K562 (cell line): ENCODE measurements at regions not wholly inside any gene's neighbourhood (a gene's known extent, or its start where the extent isn't known, plus 50 kb on each side); places are given as distances from the start of the nearest gene placed in this dataset.

Experiments used
- C11orf30 ChIP-seq: fragments of 450-650 bp; IDR thresholded peaks from 2 replicates; pipeline ENCODE4 v1.6.1; 2016; ENCODE audit warnings: low read depth, mild to moderate bottlenecking
- CHCHD3 ChIP-seq: fragments of 250-450 bp; sonication (Bioruptor Pico); IDR thresholded peaks from 2 replicates; pipeline ENCODE4 v2.1.2; 2022; ENCODE audit warnings: mild to moderate bottlenecking
- CXXC5 ChIP-seq: fragments of 250-450 bp; sonication (Bioruptor Pico); IDR thresholded peaks from 2 replicates; pipeline ENCODE4 v1.8.0; 2022; ENCODE audit warnings: inconsistent platforms, mild to moderate bottlenecking, moderate library complexity
- GATA2 ChIP-seq: sonication (generic); formaldehyde crosslinking; IDR thresholded peaks from 2 replicates; pipeline ENCODE4 v1.4.0; 2020; ENCODE audit warnings: mild to moderate bottlenecking, missing genetic modification reagents
- HDAC6 ChIP-seq: IDR thresholded peaks from 2 replicates; pipeline ENCODE4 v1.6.1; 2012; ENCODE audit warnings: low read depth, mild to moderate bottlenecking, control low read depth, inconsistent platforms, low read length, moderate library complexity
- KAT2B ChIP-seq: IDR thresholded peaks from one replicate; pipeline ENCODE4 v1.6.1; 2012; ENCODE audit warnings: low read depth, mild to moderate bottlenecking, control low read depth, inconsistent platforms, low read length, moderate library complexity
- L3MBTL2 ChIP-seq: fragments of 450-650 bp; IDR thresholded peaks from 2 replicates; pipeline ENCODE4 v1.6.1; 2016; ENCODE audit warnings: mild to moderate bottlenecking, moderate library complexity
- NELFE ChIP-seq: IDR thresholded peaks from 2 replicates; pipeline ENCODE4 v1.6.1; 2011; ENCODE audit warnings: mild to moderate bottlenecking; ENCODE audit not compliant: insufficient read depth, insufficient read length
- POLR3G ChIP-seq: IDR thresholded peaks from 2 replicates; pipeline ENCODE4 v1.6.1; 2011; ENCODE audit not compliant: insufficient read length, insufficient replicate concordance; ENCODE audit errors: extremely low read depth
- RAD21 ChIP-seq, 2 experiments: fragments of 250-450 bp in 1 of 2; fragments of 450-650 bp in 1 of 2; sonication (Bioruptor Pico) in 1 of 2; formaldehyde crosslinking in 1 of 2; IDR thresholded peaks in 1 of 2; conservative IDR thresholded peaks in 1 of 2; 2 replicates each; pipeline versions ENCODE4 v1.4.0 to v1.8.0; 2020 to 2022; ENCODE audit warnings: mild to moderate bottlenecking in 2 of 2, moderate library complexity in 1 of 2
- RFX7 ChIP-seq: fragments of 250-450 bp; sonication (Bioruptor Pico); IDR thresholded peaks from 2 replicates; pipeline ENCODE4 v1.5.1; 2021; ENCODE audit warnings: mild to moderate bottlenecking
- TCFL5 ChIP-seq: fragments of 250-450 bp; sonication (Bioruptor Pico); conservative IDR thresholded peaks from 2 replicates; pipeline ENCODE4 v1.6.1; 2021; ENCODE audit warnings: mild to moderate bottlenecking, moderate library complexity, matching md5 sums
- THRAP3 ChIP-seq: fragments of 450-650 bp; IDR thresholded peaks from 2 replicates; pipeline ENCODE4 v1.6.1; 2016; ENCODE audit warnings: mild to moderate bottlenecking, inconsistent platforms, borderline replicate concordance
- ZNF124 ChIP-seq: sonication (generic); formaldehyde crosslinking; IDR thresholded peaks from 2 replicates; pipeline ENCODE4 v1.8.1; 2022; ENCODE audit warnings: missing genetic modification reagents
- ZNF23 ChIP-seq: fragments of 250-450 bp; sonication (Bioruptor Pico); IDR thresholded peaks from 2 replicates; pipeline ENCODE4 v1.4.0; 2020; ENCODE audit warnings: mild to moderate bottlenecking
- ZNF408 ChIP-seq: fragments of 250-450 bp; sonication (Bioruptor Pico); IDR thresholded peaks from 2 replicates; pipeline ENCODE4 v1.4.0; 2020; ENCODE audit warnings: low read depth, mild to moderate bottlenecking, moderate library complexity
- ZNF764 ChIP-seq: fragments of 250-450 bp; sonication (Bioruptor Pico); IDR thresholded peaks from 2 replicates; pipeline ENCODE4 v1.4.0; 2020; ENCODE audit warnings: low read depth, mild to moderate bottlenecking, moderate library complexity
- TF ChIP-seq, protein P1 (sequence below): fragments of 250-450 bp; sonication (Bioruptor Pico); IDR thresholded peaks from 2 replicates; pipeline ENCODE4 v1.5.0; 2022; ENCODE audit warnings: mild to moderate bottlenecking
- TF ChIP-seq, protein P2 (sequence below): fragments of 450-650 bp; IDR thresholded peaks from 2 replicates; pipeline ENCODE4 v1.6.1; 2016; ENCODE audit warnings: borderline replicate concordance
- TF ChIP-seq, protein P3 (sequence below): fragments of 250-450 bp; sonication (Bioruptor Pico); IDR thresholded peaks from 2 replicates; pipeline ENCODE4 v1.8.0; 2021; ENCODE audit warnings: moderate library complexity, mild to moderate bottlenecking, inconsistent platforms
- TF ChIP-seq, protein P4 (sequence below): fragments of 450-650 bp; conservative IDR thresholded peaks from 2 replicates; pipeline ENCODE4 v1.6.1; 2016; ENCODE audit warnings: missing genetic modification characterization, low read depth, mild to moderate bottlenecking, control low read depth, missing compliant biosample characterization
- TF ChIP-seq, protein P5 (sequence below): fragments of 250-450 bp; sonication (Bioruptor Pico); IDR thresholded peaks from 2 replicates; pipeline ENCODE4 v1.9.0; 2021; ENCODE audit warnings: mild to moderate bottlenecking

DNA sequence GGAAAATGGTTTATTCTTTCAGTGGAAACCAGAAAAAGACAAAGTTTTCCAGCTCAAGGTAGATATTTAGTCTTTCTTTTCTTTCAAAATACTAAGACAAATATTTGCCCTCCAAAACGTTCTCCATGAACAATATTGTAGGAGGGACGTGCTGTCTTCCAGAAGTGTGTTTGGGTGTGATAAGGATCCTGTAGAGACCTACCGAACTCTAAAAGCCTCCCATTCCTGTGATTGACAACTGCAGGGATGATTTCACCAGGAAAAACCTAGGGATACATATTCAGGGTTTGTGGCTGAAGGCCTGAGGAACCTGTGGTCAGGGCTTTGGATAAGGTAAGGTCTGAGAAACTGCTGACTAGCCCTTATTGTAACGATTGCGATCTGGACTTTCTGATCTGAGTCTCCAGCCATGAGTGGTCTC is 167.1 kb downstream of the ZNF648 start (continued):
- TF ChIP-seq, protein P1, sequence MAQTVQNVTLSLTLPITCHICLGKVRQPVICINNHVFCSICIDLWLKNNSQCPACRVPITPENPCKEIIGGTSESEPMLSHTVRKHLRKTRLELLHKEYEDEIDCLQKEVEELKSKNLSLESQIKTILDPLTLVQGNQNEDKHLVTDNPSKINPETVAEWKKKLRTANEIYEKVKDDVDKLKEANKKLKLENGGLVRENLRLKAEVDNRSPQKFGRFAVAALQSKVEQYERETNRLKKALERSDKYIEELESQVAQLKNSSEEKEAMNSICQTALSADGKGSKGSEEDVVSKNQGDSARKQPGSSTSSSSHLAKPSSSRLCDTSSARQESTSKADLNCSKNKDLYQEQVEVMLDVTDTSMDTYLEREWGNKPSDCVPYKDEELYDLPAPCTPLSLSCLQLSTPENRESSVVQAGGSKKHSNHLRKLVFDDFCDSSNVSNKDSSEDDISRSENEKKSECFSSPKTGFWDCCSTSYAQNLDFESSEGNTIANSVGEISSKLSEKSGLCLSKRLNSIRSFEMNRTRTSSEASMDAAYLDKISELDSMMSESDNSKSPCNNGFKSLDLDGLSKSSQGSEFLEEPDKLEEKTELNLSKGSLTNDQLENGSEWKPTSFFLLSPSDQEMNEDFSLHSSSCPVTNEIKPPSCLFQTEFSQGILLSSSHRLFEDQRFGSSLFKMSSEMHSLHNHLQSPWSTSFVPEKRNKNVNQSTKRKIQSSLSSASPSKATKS (CRISPR knock-in tag) = no peak
- TF ChIP-seq ZNF408 (CRISPR knock-in tag) = no peak
- no peak for TF ChIP-seq KAT2B
- no peak for TF ChIP-seq ZNF23
- TF ChIP-seq CXXC5 (CRISPR knock-in tag) = peak; percentile 55
- no peak for TF ChIP-seq L3MBTL2
- TF ChIP-seq RFX7 (CRISPR knock-in tag) = no peak
- no peak for TF ChIP-seq CHCHD3 (CRISPR knock-in tag)
- no peak for TF ChIP-seq TCFL5 (CRISPR knock-in tag)
- TF ChIP-seq, protein P2, sequence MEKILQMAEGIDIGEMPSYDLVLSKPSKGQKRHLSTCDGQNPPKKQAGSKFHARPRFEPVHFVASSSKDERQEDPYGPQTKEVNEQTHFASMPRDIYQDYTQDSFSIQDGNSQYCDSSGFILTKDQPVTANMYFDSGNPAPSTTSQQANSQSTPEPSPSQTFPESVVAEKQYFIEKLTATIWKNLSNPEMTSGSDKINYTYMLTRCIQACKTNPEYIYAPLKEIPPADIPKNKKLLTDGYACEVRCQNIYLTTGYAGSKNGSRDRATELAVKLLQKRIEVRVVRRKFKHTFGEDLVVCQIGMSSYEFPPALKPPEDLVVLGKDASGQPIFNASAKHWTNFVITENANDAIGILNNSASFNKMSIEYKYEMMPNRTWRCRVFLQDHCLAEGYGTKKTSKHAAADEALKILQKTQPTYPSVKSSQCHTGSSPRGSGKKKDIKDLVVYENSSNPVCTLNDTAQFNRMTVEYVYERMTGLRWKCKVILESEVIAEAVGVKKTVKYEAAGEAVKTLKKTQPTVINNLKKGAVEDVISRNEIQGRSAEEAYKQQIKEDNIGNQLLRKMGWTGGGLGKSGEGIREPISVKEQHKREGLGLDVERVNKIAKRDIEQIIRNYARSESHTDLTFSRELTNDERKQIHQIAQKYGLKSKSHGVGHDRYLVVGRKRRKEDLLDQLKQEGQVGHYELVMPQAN = no peak
- TF ChIP-seq, protein P3, sequence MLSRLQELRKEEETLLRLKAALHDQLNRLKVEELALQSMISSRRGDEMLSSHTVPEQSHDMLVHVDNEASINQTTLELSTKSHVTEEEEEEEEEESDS (CRISPR knock-in tag) = no peak
- no peak; the same call in 1 of the 2 replicates for TF ChIP-seq GATA2 (CRISPR knock-in tag)
- no peak for TF ChIP-seq THRAP3
- TF ChIP-seq ZNF124 (CRISPR knock-in tag) = no peak
- TF ChIP-seq NELFE = no peak
- no peak for TF ChIP-seq ZNF764 (CRISPR knock-in tag)
- TF ChIP-seq C11orf30 = peak; percentile 98
- no peak for TF ChIP-seq POLR3G
- TF ChIP-seq, protein P4, sequence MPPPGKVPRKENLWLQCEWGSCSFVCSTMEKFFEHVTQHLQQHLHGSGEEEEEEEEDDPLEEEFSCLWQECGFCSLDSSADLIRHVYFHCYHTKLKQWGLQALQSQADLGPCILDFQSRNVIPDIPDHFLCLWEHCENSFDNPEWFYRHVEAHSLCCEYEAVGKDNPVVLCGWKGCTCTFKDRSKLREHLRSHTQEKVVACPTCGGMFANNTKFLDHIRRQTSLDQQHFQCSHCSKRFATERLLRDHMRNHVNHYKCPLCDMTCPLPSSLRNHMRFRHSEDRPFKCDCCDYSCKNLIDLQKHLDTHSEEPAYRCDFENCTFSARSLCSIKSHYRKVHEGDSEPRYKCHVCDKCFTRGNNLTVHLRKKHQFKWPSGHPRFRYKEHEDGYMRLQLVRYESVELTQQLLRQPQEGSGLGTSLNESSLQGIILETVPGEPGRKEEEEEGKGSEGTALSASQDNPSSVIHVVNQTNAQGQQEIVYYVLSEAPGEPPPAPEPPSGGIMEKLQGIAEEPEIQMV (tag) = no peak
- peak in 1 of 2 experiments; percentile 32; a peak in 2 of 4 replicates for TF ChIP-seq RAD21 (CRISPR knock-in tag; conservative IDR thresholded peaks at IDR 0.05 in 1 of 2, IDR thresholded peaks at IDR 0.05 in 1 of 2)
- TF ChIP-seq HDAC6 = no peak
- TF ChIP-seq, protein P5, sequence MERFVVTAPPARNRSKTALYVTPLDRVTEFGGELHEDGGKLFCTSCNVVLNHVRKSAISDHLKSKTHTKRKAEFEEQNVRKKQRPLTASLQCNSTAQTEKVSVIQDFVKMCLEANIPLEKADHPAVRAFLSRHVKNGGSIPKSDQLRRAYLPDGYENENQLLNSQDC (CRISPR knock-in tag) = no peak
